Amygdala (tissue), 56 donors: ENCODE measurements at regions not wholly inside any gene's neighbourhood (a gene's known extent, or its start where the extent isn't known, plus 50 kb on each side); places are given as distances from the start of the nearest gene placed in this dataset.

ENCODE experiments used
- DNase-seq, 56 donors: peaks; one replicate each; lab custom pipeline; 2025; lab: John Stamatoyannopoulos, UW

DNA sequence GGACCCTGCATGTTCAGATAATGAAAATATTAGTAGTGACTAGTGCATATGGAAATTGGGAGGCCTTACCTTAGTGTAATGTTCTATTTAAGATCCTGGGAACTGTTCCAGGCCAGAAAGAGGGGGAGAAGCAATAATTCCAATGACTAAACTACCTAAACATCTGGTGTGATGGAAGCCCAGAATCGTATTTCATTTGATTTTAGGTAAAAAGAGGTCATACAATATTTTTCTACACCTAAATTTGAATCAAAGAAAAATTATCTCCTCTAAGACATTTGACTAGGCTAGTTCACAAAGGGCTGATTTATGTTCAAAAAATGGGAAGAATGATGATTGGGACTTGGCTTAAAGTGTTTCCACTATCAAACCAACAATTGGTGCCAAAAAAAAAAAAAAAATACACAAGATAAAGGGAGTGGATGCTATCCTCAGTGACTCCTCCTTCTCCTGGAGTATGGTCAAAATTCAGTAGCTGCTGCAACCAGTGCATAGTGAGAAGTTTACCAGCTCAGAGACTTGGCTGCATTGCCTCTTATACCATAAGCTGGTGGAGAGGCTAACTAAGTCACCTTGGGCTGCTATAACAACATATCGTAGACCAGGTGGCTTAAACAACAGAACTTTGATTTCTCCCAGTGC is 1038.3 kb upstream of the ACVR2A start:
- no peak for DNase-seq

DNA sequence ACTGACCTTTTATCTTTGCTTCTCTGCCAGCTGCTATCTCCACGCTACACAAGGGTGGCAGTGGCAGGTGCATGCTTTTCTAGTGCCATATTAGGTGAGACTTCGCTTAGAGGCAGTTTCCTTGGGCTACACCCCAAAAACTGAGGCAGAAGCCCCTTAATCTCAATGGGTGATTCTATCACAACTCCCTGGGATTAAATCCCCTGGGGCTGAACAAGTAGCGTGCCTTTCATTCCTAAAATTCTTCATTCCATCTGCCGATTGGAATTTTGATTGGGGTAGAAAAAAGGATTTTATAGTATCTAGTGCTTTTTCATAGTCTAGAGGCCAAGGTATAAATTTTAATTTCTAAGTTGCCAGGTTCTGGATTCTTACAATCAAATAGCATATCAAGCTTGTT is 1040.5 kb upstream of the ACVR2A start:
- DNase-seq, result no peak

DNA sequence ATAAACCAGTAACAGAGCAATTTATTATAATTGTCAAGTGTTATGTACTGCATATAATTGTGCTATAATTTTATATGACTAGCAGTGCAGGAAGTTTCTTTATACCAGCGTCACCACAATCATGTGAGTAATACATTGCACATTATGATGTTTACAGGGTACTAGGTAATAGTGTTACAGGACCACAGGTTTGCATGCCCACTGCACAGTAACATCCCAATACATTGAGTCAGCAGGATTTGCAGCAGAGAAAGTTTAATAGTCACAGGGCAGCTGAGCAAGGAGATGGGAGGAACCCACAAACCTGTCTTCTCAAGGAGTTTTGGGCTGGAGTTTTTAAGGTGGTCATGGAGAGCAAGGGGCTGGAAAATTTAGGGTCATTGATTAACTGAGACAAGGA is 1042.9 kb upstream of the ACVR2A start:
- no peak for DNase-seq

DNA sequence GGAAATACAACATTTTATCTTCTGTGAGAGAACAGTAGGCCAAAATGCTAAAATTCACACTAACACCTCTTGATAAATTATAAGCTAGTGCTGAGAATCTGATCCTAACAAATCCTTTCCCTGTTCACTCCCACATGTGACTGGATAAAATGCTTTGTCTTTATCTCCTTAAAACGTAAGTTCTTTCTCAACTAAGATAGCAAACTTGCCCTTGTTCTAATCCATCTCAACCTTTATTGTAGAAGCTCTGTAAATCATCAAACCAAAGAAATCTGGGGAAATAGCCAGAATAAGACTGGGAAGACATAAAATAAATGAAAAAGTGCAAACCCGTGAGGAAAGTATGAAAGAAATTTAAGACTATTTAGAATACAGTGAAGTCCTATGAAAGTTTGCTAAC is 1058.4 kb upstream of the ACVR2A start:
- DNase-seq, result no peak

DNA sequence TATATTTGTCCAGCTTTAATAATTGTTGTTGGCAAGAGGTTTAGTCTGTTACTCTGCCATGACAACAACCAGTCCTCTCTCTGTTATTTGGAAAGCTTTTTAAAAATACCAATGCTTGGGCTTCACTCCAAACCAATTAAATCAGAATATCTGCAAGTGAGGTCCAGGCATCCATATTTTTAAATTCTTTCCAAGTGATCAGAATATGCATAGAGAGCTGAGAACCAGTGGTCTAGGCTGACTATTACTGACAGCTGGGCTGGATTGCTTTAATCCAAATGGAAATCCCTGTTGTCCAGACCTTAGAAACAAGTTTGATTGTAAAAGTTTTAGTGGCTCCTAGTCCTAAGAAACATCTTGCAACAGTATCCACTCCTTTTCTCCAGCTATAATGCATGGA is 1059.7 kb upstream of the ACVR2A start:
- DNase-seq, result no peak

DNA sequence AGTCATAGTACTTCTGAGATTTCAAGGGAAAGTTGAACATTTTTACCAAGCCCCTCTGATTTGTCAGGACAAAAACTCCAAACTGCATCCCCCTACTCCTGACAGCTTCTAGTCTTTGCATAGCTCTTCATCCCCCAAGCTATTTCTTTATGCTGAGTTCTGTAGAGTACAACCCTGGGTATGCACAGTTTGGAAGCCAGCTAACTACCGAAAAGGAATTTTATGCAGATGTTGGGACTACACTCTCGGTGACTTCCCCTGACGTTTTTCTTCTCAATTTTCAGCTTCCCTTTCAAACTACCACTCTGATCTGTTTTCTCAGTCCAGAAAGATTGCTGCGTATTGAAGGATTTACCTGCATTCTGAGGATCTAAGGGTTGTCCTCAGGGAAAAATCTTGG is 1060.2 kb upstream of the ACVR2A start:
- no peak for DNase-seq

DNA sequence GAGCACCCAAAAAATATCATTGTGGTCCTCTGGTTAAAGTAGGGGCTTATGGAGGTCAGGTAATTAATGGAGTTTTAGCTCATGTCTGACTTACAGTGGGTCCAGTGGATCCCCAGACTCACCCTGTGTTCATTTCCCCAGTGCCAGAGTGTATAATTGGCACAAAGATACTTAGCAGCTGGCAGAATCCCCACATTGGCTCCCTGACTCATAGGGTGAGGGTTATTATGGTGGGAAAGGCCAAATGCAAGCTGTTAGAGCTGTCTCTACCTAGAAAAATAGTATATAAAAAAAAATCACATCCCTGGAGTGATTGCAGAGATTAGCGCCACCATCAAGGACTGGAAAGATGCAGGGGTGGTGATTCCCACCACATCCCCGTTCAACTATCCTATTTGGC is 1067.6 kb upstream of the ACVR2A start:
- DNase-seq, result no peak

DNA sequence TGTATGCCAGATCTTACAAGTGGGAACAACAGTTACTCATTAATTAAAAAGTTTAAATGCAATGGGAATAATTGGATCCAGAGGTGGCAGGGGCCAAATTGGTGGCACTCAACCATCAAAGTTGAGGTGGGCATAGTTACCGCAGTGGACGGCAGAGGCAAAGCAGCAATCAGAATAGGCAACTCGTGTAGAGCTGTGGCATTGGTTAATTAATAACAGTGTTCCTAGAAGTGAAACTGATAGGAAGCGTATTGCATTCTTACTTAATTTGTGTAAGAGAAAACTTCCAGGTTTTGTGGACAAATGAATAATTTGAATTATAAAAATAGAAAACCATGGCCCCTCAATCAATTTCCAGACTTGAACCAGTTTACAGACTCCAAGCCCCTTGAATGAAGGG is 1068.2 kb upstream of the ACVR2A start:
- DNase-seq, result no peak

DNA sequence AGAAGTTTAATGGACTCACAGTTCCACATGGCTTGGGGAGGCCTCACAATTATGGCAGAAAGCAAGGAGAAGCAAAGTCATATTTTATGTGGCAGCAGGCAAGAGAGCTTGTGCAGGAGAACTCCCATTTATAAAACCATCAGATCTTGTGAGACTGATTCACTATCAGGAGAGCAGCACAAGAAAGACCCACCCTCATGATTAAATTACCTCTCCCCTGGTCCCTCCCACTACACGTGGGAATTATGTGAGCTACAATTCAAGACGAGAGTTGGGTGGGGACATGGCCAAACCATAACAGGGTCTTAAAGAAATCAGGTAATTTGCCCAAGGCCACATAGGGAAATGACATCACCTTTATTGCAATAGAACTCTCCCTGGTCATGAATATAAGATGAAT is 1073.3 kb upstream of the ACVR2A start:
- DNase-seq, result no peak

DNA sequence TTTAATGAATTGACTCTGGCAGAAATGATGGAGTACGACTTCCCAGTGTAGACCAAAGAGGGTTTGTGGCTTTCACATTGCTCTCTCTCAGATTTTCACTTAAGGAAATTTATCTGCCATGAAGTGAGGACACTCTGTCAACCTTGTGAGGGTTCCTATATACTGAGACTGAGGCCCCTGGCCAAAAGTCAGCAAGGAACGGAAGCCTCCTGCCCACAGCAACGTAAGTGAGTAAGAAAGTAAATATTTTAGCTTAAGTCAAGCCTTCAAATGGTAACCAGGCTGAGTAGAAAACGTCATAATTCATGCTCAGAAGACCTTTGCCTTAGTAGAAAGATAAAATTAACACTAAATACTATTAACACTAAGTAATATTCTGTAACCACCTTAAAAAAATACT is 1080.5 kb upstream of the ACVR2A start:
- no peak for DNase-seq

DNA sequence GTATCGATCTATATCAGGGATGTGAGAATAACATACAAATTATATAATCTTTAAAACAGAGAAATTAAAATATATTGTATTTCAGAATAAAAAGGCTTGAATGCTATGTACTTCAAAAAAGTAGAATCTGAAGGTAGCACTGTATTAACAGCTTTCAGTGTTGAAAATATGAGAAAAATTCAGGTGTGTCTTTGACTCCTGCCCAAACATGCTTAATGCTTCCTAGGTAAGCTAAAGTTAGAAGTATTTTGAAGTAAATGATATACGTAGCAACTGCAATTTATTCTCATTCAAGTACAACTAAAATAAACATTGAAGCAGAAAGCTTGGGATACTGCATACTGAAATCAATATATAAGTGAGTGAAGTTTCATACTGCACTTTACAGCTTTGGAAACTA is 1082.0 kb upstream of the ACVR2A start:
- no peak for DNase-seq

DNA sequence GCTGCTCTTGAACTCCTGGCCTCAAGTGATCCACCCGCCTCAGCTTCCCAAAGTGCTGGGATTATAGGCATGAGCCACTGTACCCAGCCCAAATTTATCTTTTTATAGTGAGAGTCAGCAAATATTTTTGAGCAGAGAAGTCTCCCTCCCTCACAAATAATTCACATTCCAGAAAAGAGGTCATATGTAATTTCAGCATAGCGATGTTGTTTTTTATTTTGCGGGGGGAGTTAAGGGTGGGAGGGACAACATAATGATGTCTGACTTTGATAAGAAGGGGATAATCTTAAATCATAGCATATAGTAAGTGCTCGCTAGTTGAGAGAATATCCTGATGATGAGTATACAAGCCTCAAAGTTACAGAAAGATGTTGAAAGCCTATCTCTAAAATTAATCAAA is 1090.2 kb upstream of the ACVR2A start:
- DNase-seq, result no peak

DNA sequence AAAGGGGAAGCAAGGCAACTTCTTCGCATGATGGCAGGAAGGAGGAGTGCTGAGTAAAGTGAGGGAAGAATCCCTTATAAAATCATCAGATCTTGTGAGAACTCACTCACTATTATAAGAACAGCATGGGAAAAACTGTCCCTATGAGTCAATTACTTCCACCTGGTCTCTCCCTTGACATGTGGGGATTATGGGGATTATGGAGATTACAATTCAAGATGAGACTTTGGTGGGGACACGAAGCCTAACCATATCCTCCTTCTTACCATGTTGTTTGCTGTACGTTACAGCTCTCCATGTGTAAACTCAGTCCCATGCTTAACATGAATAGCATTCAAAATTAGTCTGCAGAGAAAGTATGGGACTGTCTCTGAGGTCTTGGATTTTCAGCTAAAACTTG is 1096.8 kb upstream of the ACVR2A start:
- no peak for DNase-seq

DNA sequence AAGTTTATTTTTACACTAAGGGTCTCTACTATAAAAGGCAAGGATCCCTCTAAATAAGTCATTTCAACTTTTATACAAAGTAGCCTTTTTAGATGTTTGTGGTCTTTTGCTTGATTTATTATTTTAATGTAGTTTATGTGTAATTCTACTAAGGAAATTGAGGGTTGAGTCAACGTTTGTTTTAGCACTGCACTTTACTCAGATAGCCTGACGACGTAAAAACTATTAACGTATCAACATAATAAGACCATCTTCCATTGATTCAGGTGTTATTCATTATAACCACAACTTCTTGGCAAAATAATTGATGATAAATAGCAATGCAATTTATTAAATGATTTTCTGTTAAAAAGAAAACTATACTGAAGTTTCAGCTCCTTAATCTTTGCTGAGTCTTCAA is 1103.6 kb upstream of the ACVR2A start:
- no peak for DNase-seq

DNA sequence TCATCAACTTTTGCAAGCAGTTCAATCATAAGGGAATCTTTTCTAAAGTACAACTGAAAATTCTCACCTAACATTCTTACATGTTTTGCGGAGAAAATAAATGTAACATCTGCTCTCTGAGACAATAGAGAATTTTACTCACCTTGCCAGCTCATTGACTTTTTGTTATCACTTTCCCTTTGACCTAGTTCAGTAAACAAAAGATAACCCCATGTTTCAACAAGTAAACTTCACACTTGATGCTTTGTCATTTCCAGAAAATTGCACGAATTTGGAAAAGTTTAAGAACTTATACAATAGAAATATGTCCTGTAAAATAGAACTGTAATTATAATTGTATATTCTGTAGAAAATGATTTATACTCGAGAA is 1110.0 kb upstream of the ACVR2A start:
- DNase-seq, result no peak

DNA sequence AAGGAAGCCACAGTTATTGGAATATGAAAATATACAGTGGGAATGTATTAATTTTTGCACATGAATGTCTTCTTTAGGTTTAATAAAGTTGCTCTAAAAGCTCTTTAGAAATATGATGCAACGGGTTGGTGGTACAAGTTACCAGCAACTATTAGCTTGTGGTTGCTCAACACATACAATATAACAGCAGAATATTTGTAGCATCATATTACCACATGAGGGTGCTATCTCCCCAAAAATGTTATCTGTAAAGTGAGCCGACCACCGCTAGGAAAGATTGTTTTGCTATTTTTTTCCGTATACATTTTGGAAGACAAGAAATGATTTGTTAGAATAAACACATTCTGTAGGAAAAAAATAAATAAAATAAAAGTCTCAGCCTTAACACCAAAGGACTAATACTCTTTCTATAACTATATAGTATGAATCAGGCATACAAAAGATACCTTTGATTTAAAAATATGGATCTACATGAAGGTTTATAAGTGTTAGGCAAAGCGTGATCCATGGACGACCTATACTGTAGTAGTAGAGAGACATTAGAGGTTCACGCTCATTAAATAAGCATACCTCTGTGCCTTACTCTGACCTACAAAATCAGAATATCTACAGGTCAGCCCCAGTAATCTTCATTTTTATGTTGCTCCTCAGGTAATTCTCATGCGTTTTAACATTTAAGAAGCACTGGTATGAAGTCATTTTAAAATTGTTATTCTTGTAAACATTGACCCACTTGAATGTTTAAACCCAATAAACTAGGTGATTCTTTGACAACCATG is 1110.6 kb upstream of the ACVR2A start:
- peak in 1 of 56 donors; percentile 33 for DNase-seq

DNA sequence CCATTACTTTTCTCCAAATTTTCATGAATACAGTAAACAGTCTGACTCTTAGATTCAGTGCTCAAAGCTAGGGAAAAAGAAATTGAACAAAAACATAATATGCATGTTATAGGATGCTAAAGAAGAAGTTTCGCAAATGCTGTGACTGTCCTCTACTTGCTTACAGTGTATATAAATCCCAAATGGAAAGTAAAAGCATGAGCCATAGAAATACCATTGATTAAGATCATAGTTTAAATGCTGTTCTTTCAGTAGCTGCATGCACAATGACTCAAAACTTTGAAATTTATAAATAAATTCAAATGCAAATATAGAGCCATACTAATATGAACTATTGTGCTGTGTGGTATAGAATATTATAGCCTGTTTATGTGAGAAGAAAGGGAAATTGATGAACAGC is 1113.9 kb upstream of the ACVR2A start:
- DNase-seq, result no peak

DNA sequence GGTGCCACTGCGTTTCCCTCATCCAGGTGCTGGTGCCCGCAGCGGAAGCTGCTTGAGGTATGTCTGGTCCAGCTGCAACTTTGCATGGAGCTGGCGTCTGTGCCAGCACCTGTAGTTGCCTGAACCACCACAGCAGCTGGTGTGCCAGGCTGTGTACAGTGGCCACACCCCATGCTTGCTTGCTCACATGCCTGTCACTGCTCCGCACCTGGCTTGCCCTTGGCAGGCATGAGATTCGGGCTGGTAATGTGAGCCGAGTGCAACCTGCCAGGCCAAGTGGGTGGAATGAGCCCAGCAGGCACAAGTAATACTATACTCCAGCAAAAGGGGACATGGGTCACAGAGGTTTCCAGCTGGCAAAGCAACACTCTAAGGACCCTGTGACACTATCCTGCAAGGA is 1123.3 kb upstream of the ACVR2A start:
- no peak for DNase-seq

DNA sequence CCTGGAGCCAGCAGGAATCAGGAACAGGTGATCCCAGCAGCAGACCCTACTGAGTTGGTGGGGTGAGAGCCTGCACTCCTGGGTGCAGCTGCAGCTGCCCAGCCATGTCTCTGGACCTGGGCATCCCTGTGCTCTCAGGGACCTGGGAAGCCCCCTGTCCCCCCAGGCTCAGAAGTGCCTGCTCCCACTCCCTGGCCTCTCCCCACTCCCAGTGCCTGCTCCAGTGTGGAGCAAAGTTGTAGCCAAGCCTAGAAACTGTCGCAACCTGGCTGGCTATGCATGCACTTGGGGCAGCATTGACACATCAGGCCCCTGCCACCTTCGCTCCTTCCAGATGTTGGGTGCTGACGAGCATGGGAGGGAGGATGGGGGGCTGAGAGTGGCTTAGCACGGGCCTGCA is 1124.7 kb upstream of the ACVR2A start:
- DNase-seq, result no peak

DNA sequence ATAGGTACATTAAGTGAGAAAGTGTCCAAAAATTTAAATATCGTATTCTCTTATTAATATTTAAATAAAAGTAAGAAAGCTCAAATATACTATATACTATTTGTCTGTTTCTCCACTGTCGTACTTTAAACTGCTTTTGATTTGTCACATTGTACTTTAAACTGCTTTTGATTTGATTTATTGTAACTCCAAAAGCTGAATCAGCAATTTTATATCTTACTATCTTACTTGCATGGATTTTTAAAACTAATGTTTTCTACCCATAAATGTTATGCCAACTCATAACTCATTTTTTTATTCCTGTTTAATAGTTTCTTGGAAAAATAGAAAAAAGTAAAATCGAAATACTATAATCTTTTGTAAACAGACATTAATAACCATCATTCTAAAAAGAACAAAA is 1128.2 kb upstream of the ACVR2A start:
- DNase-seq, result no peak

DNA sequence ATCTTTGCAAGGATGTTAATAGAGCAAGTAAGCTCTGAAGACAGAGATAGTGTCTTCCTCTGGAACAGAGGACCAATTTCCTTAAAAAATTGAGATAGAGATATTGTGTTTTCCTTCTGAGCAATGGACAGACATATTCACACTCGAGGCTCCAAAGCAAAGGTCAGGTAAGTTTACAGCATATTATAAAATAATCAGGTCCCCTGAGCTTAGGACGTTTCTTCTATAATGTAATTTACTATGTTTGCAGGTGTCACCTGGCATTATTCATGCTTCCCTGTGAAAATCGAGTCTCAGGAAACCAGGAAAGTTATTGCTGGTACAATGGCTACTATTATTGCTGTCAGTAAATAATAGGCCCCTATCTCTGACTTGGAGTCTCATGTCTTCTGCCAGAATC is 1135.8 kb upstream of the ACVR2A start:
- DNase-seq, result no peak

DNA sequence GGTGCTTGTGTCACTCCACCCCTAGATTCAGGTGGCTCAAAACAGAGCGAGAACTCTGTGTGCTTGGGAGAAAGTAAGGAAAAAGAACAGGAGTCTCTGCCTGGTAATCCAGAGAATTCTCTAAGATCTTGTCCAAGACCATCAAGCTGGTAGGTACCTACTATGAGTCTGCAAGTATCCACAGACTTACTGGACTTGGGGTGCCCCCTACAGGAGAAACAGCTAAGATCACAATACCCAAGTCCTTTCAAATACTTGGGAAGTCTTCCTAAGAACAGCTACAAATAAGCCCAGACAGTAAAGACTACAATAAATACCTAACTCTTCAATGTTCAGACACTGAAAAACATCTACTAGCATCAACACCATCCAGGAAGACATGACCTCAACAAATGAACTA is 1143.6 kb upstream of the ACVR2A start:
- no peak for DNase-seq

DNA sequence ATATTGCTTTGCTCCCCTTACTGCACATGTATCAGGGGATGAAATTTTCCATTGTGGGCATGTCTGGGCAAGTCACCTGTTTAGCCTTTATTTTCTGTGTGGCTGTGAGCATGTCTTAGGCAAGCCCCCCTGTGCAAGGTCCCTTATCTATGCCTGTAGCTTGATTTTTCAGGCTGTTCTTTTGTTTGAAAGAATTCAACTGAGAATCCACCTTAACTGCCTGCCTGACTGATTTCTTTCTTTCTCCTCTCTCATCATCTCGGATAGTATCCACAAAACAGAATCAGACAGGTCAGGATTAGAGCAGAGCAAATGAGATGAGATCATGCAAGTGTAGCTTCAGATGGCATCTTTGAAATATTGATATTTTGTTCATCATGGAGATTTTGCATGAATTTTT is 1147.5 kb upstream of the ACVR2A start:
- DNase-seq, result no peak
